ENCODE measurements at regions not wholly inside any gene's neighbourhood (a gene's known extent, or its start where the extent isn't known, plus 50 kb on each side); places are given as distances from the start of the nearest gene placed in this dataset.

- peak; percentile 61 for DNase-seq (ENCODE audit: low read depth)
These were observed 142.6 kb upstream of the CPSF6 start for GRCh38 chr12:69096669-69097335.

- DNase-seq (ENCODE audit: low read depth): peak; percentile 33
These were observed 141.6 kb upstream of the CPSF6 start for GRCh38 chr12:69097619-69098368.

GRCh38 chr12:69099201-69099837, 140.1 kb upstream of the CPSF6 start:
- no peak for DNase-seq (ENCODE audit: low read depth)

GRCh38 chr12:69101505-69101904, 137.9 kb upstream of the CPSF6 start:
- DNase-seq (ENCODE audit: low read depth): no peak

- no peak for DNase-seq (ENCODE audit: low read depth)
These were observed 136.5 kb upstream of the CPSF6 start for GRCh38 chr12:69102856-69103255.

- no peak for DNase-seq (ENCODE audit: low read depth)
These were observed 134.0 kb upstream of the CPSF6 start for GRCh38 chr12:69105101-69105962.

GRCh38 chr12:69106482-69107118, 132.8 kb upstream of the CPSF6 start:
- no peak for DNase-seq (ENCODE audit: low read depth)

- DNase-seq (ENCODE audit: low read depth): no peak
These were observed 131.8 kb upstream of the CPSF6 start for GRCh38 chr12:69107541-69107940.

GRCh38 chr12:69108037-69108436, 131.3 kb upstream of the CPSF6 start:
- no peak for DNase-seq (ENCODE audit: low read depth)

- DNase-seq (ENCODE audit: low read depth): no peak
These were observed 126.8 kb upstream of the CPSF6 start for GRCh38 chr12:69112616-69113015.

- DNase-seq (ENCODE audit: low read depth): no peak
These were observed 124.3 kb upstream of the CPSF6 start for GRCh38 chr12:69115099-69115498.

- DNase-seq (ENCODE audit: low read depth): no peak
These were observed 123.4 kb upstream of the CPSF6 start for GRCh38 chr12:69115951-69116350.

- DNase-seq (ENCODE audit: low read depth): no peak
These were observed 121.7 kb upstream of the CPSF6 start for GRCh38 chr12:69117566-69118266.

GRCh38 chr12:69118516-69118915, 120.9 kb upstream of the CPSF6 start:
- no peak for DNase-seq (ENCODE audit: low read depth)

GRCh38 chr12:69119770-69120169, 119.6 kb upstream of the CPSF6 start:
- DNase-seq (ENCODE audit: low read depth): no peak

GRCh38 chr12:69120354-69120753, 119.0 kb upstream of the CPSF6 start:
- no peak for DNase-seq (ENCODE audit: low read depth)

- DNase-seq (ENCODE audit: low read depth): no peak
These were observed 116.1 kb upstream of the CPSF6 start for GRCh38 chr12:69123311-69123710.

GRCh38 chr12:69123919-69124638, 115.3 kb upstream of the CPSF6 start:
- DNase-seq (ENCODE audit: low read depth): no peak

- DNase-seq (ENCODE audit: low read depth): no peak
These were observed 110.4 kb upstream of the CPSF6 start for GRCh38 chr12:69129017-69129416.

- DNase-seq (ENCODE audit: low read depth): no peak
These were observed 109.8 kb upstream of the CPSF6 start for GRCh38 chr12:69129564-69129963.
